HG02610 (cell line): ENCODE measurements at regions not wholly inside any gene's neighbourhood (a gene's known extent, or its start where the extent isn't known, plus 50 kb on each side); places are given as distances from the start of the nearest gene placed in this dataset.

Source experiments
- ATAC-seq: cut with Tn5 transposase; IDR thresholded peaks from one replicate; pipeline ENCODE4 v1.9.1; 2021; ENCODE audit warnings: mild to moderate bottlenecking, moderate library complexity; ENCODE audit not compliant: unreplicated experiment

GRCh38 chr3:84835366-84835765, 123.4 kb upstream of the CADM2 start:
- no peak for ATAC-seq

GRCh38 chr3:84836961-84837360, 121.8 kb upstream of the CADM2 start:
- ATAC-seq, result no peak

- no peak for ATAC-seq
These were observed 81.7 kb upstream of the CADM2 start for GRCh38 chr3:84877092-84877491.

- no peak for ATAC-seq
These were observed 77.5 kb upstream of the CADM2 start for GRCh38 chr3:84881288-84881687.

- no peak for ATAC-seq
These were observed 73.4 kb upstream of the CADM2 start for GRCh38 chr3:84885199-84885882.

- ATAC-seq, result no peak
These were observed 66.9 kb upstream of the CADM2 start for GRCh38 chr3:84891851-84892250.

- ATAC-seq, result no peak
These were observed 65.6 kb upstream of the CADM2 start for GRCh38 chr3:84893211-84893610.

GRCh38 chr3:84904212-84904611, 54.6 kb upstream of the CADM2 start:
- ATAC-seq, result no peak

- no peak for ATAC-seq
These were observed 53.8 kb upstream of the CADM2 start for GRCh38 chr3:84904816-84905555.

- no peak for ATAC-seq
These were observed 53.3 kb upstream of the CADM2 start for GRCh38 chr3:84905556-84905920.

- no peak for ATAC-seq
These were observed 52.7 kb upstream of the CADM2 start for GRCh38 chr3:84906065-84906464.
